IMR-90 (cell line): ENCODE measurements at regions not wholly inside any gene's neighbourhood (a gene's known extent, or its start where the extent isn't known, plus 50 kb on each side); places are given as distances from the start of the nearest gene placed in this dataset.

ENCODE experiments used
- ATAC-seq: fragments of 200-7000 bp; cut with Tn5 transposase; 2 replicates; pipeline ENCODE4 v1.9.1; 2020; ENCODE audit warnings: low read depth, mild to moderate bottlenecking, moderate library complexity
- BruUV-seq: library from RNA; stranded (reverse); fragments of 400-500 nt; replicated peaks from 2 replicates; lab custom pipeline; 2021; lab: Mats Ljungman, UMichigan
- CTCF ChIA-PET: fragments of 300-600 bp; formaldehyde crosslinking; extraction: SDS; loops from one replicate; lab custom pipeline; 2021; ENCODE audit warnings: antibody characterized with exemption; lab: Yijun Ruan, JAX
- POLR2A ChIA-PET: fragments of 300-600 bp; sonication (Branson Sonifier 250); formaldehyde crosslinking; loops from one replicate; lab custom pipeline; 2022; ENCODE audit warnings: antibody characterized with exemption; ENCODE audit not compliant: unreplicated experiment; lab: Charles Lee
- DNase-seq: peaks from one replicate; pipeline ENCODE4 v3.0.0; 2013
- H2AFZ ChIP-seq: replicated peaks from 2 replicates; pipeline ENCODE3; 2013; ENCODE audit warnings: low read length, mild to moderate bottlenecking; ENCODE audit not compliant: poor library complexity
- H2AK5ac ChIP-seq: 2 replicates; pipeline ENCODE4 v1.6.1; 2013; ENCODE audit warnings: low read depth, low read length, inconsistent platforms
- H2AK9ac ChIP-seq: replicated peaks from 2 replicates; pipeline ENCODE3; 2013; ENCODE audit warnings: mild to moderate bottlenecking, low read depth, low read length, moderate library complexity; ENCODE audit not compliant: poor library complexity
- H2BK120ac ChIP-seq: 2 replicates; pipeline ENCODE4 v1.6.1; 2013; ENCODE audit warnings: low read depth, low read length, inconsistent platforms
- H2BK15ac ChIP-seq: 3 replicates; pipeline ENCODE4 v1.6.1; 2013; ENCODE audit warnings: low read depth, low read length, inconsistent platforms
- H2BK20ac ChIP-seq: 2 replicates; pipeline ENCODE4 v1.6.1; 2013; ENCODE audit warnings: low read depth, mild to moderate bottlenecking, inconsistent platforms, low read length, moderate library complexity
- H2BK5ac ChIP-seq: 2 replicates; pipeline ENCODE4 v1.6.1; 2013; ENCODE audit warnings: mild to moderate bottlenecking, low read depth, low read length, inconsistent platforms; ENCODE audit not compliant: poor library complexity, severe bottlenecking
- H3K14ac ChIP-seq: replicated peaks from 2 replicates; pipeline ENCODE4 v1.6.1; 2013; ENCODE audit warnings: low read depth, low read length, inconsistent platforms
- H3K18ac ChIP-seq: 2 replicates; pipeline ENCODE4 v1.6.1; 2013; ENCODE audit warnings: low read depth, low read length, control low read depth
- H3K23ac ChIP-seq: 2 replicates; pipeline ENCODE4 v1.6.1; 2013; ENCODE audit warnings: low read depth, low read length, inconsistent platforms
- H3K27ac ChIP-seq: 2 replicates; pipeline ENCODE4 v1.5.1; 2013; ENCODE audit warnings: mild to moderate bottlenecking, control low read depth, low read length; ENCODE audit not compliant: insufficient read depth
- H3K27me3 ChIP-seq: 2 replicates; pipeline ENCODE4 v1.6.1; 2013; ENCODE audit warnings: low read length; ENCODE audit not compliant: control insufficient read depth, insufficient read depth
- H3K36me3 ChIP-seq: 2 replicates; pipeline ENCODE4 v1.6.1; 2013; ENCODE audit warnings: low read length, mixed read lengths; ENCODE audit not compliant: control insufficient read depth, insufficient read depth
- H3K4ac ChIP-seq: 2 replicates; pipeline ENCODE4 v1.6.1; 2013; ENCODE audit warnings: low read depth, low read length, inconsistent platforms
- H3K4me1 ChIP-seq: 2 replicates; pipeline ENCODE4 v1.6.1; 2013; ENCODE audit warnings: low read length, mixed read lengths; ENCODE audit not compliant: control insufficient read depth, insufficient read depth
- H3K4me2 ChIP-seq: 2 replicates; pipeline ENCODE4 v1.6.1; 2013; ENCODE audit warnings: low read depth, mild to moderate bottlenecking, control low read depth, low read length, moderate library complexity
- H3K4me3 ChIP-seq: 2 replicates; pipeline ENCODE4 v1.5.1; 2013; ENCODE audit warnings: low read depth, mild to moderate bottlenecking, control low read depth, low read length, moderate library complexity; ENCODE audit not compliant: insufficient read depth
- H3K56ac ChIP-seq: 2 replicates; pipeline ENCODE4 v1.6.1; 2013; ENCODE audit warnings: low read length, inconsistent platforms; ENCODE audit not compliant: insufficient read depth; ENCODE audit errors: extremely low read depth
- H3K79me1 ChIP-seq, 2 experiments: 2 replicates each; pipeline ENCODE4 v1.6.1; 2013; ENCODE audit warnings: low read length in 2 of 2, inconsistent platforms in 1 of 2, low read depth in 1 of 2
- H3K9ac ChIP-seq: 2 replicates; pipeline ENCODE4 v1.6.1; 2013; ENCODE audit warnings: low read depth, low read length, control low read depth
- H3K9me1 ChIP-seq: 2 replicates; pipeline ENCODE4 v1.6.1; 2013; ENCODE audit warnings: low read length, inconsistent platforms; ENCODE audit not compliant: insufficient read depth
- H3K9me3 ChIP-seq: 2 replicates; pipeline ENCODE4 v1.6.1; 2013; ENCODE audit warnings: low read length; ENCODE audit not compliant: control insufficient read depth, insufficient read depth
- H4K20me1 ChIP-seq: 2 replicates; pipeline ENCODE4 v1.6.1; 2013; ENCODE audit warnings: low read length, inconsistent platforms; ENCODE audit not compliant: insufficient read depth
- H4K5ac ChIP-seq: 2 replicates; pipeline ENCODE4 v1.6.1; 2013; ENCODE audit warnings: mild to moderate bottlenecking, low read depth, low read length, control low read depth
- H4K8ac ChIP-seq, 2 experiments: 2 replicates each; pipeline ENCODE4 v1.6.1; 2013; ENCODE audit warnings: low read depth in 2 of 2, low read length in 2 of 2, control low read depth in 1 of 2, inconsistent platforms in 1 of 2
- H4K91ac ChIP-seq: 2 replicates; pipeline ENCODE4 v1.6.1; 2013; ENCODE audit warnings: low read depth, low read length, inconsistent platforms; ENCODE audit not compliant: insufficient read depth
- CEBPB ChIP-seq: IDR thresholded peaks from 2 replicates; pipeline ENCODE4 v1.6.1; 2012; ENCODE audit warnings: low read depth, low read length, improper control_type of control experiment
- CHD1 ChIP-seq: IDR thresholded peaks from 2 replicates; pipeline ENCODE4 v1.6.1; 2012; ENCODE audit warnings: low read depth, low read length, improper control_type of control experiment
- ELK1 ChIP-seq: fragments of 150-350 bp; IDR thresholded peaks from 2 replicates; pipeline ENCODE4 v1.6.1; 2016; ENCODE audit warnings: low read depth, mild to moderate bottlenecking, low read length, moderate library complexity, borderline replicate concordance
- FOS ChIP-seq: fragments of 150-350 bp; IDR thresholded peaks from 2 replicates; pipeline ENCODE4 v1.6.1; 2016; ENCODE audit warnings: low read depth, low read length
- MAFK ChIP-seq: IDR thresholded peaks from 2 replicates; pipeline ENCODE4 v1.6.1; 2012; ENCODE audit warnings: low read depth, low read length, improper control_type of control experiment
- MAZ ChIP-seq: IDR thresholded peaks from 2 replicates; pipeline ENCODE4 v1.6.1; 2012; ENCODE audit warnings: low read depth, mild to moderate bottlenecking, low read length, improper control_type of control experiment, moderate library complexity, borderline replicate concordance
- NFE2L2 ChIP-seq: fragments of 150-350 bp; IDR thresholded peaks from 2 replicates; pipeline ENCODE4 v1.6.1; 2016; ENCODE audit warnings: low read depth, mild to moderate bottlenecking, low read length
- RCOR1 ChIP-seq: IDR thresholded peaks from 2 replicates; pipeline ENCODE4 v1.6.1; 2012; ENCODE audit warnings: mild to moderate bottlenecking, low read length, improper control_type of control experiment; ENCODE audit not compliant: insufficient replicate concordance
- RFX5 ChIP-seq: IDR thresholded peaks from 2 replicates; pipeline ENCODE4 v1.8.0; 2012; ENCODE audit warnings: low read depth, mild to moderate bottlenecking, low read length, moderate library complexity
- SMC3 ChIP-seq: fragments of 150-350 bp; IDR thresholded peaks from 2 replicates; pipeline ENCODE4 v1.6.1; 2016; ENCODE audit warnings: low read depth, mild to moderate bottlenecking, antibody characterized with exemption, low read length, moderate library complexity
- WGBS, 2 experiments: methylation state at CpG; one replicate each; pipeline versions ENCODE4 v1.1.5 to v1.1.7; 2013; ENCODE audit warnings: missing lambda C conversion rate in 2 of 2; ENCODE audit not compliant: insufficient read length in 1 of 2; ENCODE audit errors: extremely low coverage in 2 of 2; 5-methylcytosine and 5-hydroxymethylcytosine counted together
- dilution Hi-C: fragments of 300-500 bp; cut with HindIII; formaldehyde crosslinking; loops from one replicate; pipeline ENCODE4 v1.14.3; 2018; ENCODE audit warnings: low sequenced_read_pairs; ENCODE audit not compliant: unreplicated experiment
- in situ Hi-C: fragments of 300-500 bp; cut with MboI; formaldehyde crosslinking; loops from 3 replicates; pipeline ENCODE4 v1.14.3; 2019; ENCODE audit warnings: low sequenced_read_pairs, inconsistent platforms, mixed read lengths
- intact Hi-C: fragments of 100-400 bp; cut with micrococcal nuclease; formaldehyde crosslinking; loops from 2 replicates; pipeline ENCODE4 v1.10.0; 2022
- TF ChIP-seq, protein P1 (sequence below): conservative IDR thresholded peaks from 2 replicates; pipeline ENCODE4 v1.5.1; 2012; ENCODE audit warnings: mild to moderate bottlenecking, low read depth, low read length, improper control_type of control experiment

- H4K5ac ChIP-seq: no peak overlapping the region
- no peak overlapping the region for H2AK5ac ChIP-seq
- no peak overlapping the region for H2BK15ac ChIP-seq
- H3K14ac ChIP-seq: no peak overlapping the region
- H4K20me1 ChIP-seq: no peaks in the 10 kb centered on the region
- H3K4me1 ChIP-seq: no peaks in the 10 kb centered on the region
- no peak overlapping the region for H3K4me3 ChIP-seq
- H3K36me3 ChIP-seq: no peaks in the 10 kb centered on the region
- dilution Hi-C loops: no loop called here
- H3K27me3 ChIP-seq: no peaks in the 10 kb centered on the region
- no peaks in the 10 kb centered on the region for H3K9me1 ChIP-seq
- H3K27ac ChIP-seq: no peak overlapping the region
- no peak overlapping the region for H3K4ac ChIP-seq
- H3K4me2 ChIP-seq: no peak overlapping the region
- no peak overlapping the region for H3K56ac ChIP-seq
- WGBS, 2 experiments: 10% methylated on average over 2 of the region's 5 CpGs; no CpG with 5 or more reads in 1 of the 2 experiments
- ChIA-PET POLR2A (no interaction called here), CTCF (no interaction called here)
- H4K91ac ChIP-seq: no peak overlapping the region
- in situ Hi-C loops: no loop called here
- no peak overlapping the region for H3K9ac ChIP-seq
- no peak overlapping the region for H3K18ac ChIP-seq
- no peak overlapping the region for H2BK5ac ChIP-seq
- no peak overlapping the region for H3K23ac ChIP-seq
- no TSS peak for BruUV-seq
- DNase-seq: no peak
- H2BK20ac ChIP-seq: no peak overlapping the region
- no peak for ATAC-seq
- H4K8ac ChIP-seq: no peak overlapping the region
- H2BK120ac ChIP-seq: no peak overlapping the region
- H3K79me1 ChIP-seq: no peaks in the 10 kb centered on the region
- no peak for TF ChIP-seq ELK1
- no peak for TF ChIP-seq MAZ
- TF ChIP-seq FOS: no peak
- no peak for TF ChIP-seq RFX5
- TF ChIP-seq CEBPB: no peak
- TF ChIP-seq, protein P1, sequence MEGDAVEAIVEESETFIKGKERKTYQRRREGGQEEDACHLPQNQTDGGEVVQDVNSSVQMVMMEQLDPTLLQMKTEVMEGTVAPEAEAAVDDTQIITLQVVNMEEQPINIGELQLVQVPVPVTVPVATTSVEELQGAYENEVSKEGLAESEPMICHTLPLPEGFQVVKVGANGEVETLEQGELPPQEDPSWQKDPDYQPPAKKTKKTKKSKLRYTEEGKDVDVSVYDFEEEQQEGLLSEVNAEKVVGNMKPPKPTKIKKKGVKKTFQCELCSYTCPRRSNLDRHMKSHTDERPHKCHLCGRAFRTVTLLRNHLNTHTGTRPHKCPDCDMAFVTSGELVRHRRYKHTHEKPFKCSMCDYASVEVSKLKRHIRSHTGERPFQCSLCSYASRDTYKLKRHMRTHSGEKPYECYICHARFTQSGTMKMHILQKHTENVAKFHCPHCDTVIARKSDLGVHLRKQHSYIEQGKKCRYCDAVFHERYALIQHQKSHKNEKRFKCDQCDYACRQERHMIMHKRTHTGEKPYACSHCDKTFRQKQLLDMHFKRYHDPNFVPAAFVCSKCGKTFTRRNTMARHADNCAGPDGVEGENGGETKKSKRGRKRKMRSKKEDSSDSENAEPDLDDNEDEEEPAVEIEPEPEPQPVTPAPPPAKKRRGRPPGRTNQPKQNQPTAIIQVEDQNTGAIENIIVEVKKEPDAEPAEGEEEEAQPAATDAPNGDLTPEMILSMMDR: no peak
- TF ChIP-seq RCOR1: no peak
- no peak for TF ChIP-seq MAFK
- no peak for TF ChIP-seq NFE2L2
- no peak for TF ChIP-seq SMC3
- TF ChIP-seq CHD1: no peak
- intact Hi-C loops: no loop called here
- H2AFZ ChIP-seq: no peak overlapping the region
- H3K9me3 ChIP-seq: no peaks in the 10 kb centered on the region
- no peak overlapping the region for H2AK9ac ChIP-seq
Observed at GRCh38 chr20:48425321-48425720, 402.5 kb downstream of the PREX1 start.
